HG02610 (cell line): ENCODE measurements at regions not wholly inside any gene's neighbourhood (a gene's known extent, or its start where the extent isn't known, plus 50 kb on each side); places are given as distances from the start of the nearest gene placed in this dataset.
"Not testable (repeated sequence)": the region's sequence is repeated elsewhere in the genome, so short reads cannot be mapped to it uniquely, and the experiment has no call there.

ENCODE experiments used
- ATAC-seq: cut with Tn5 transposase; IDR thresholded peaks from one replicate; pipeline ENCODE4 v1.9.1; 2021; ENCODE audit warnings: mild to moderate bottlenecking, moderate library complexity; ENCODE audit not compliant: unreplicated experiment

GRCh38 chr18:79595876-79596374 lies 83.7 kb upstream of the CTDP1 start:
- ATAC-seq: no peak

- ATAC-seq: no peak
These were observed 83.0 kb upstream of the CTDP1 start for GRCh38 chr18:79596446-79597175.

DNA sequence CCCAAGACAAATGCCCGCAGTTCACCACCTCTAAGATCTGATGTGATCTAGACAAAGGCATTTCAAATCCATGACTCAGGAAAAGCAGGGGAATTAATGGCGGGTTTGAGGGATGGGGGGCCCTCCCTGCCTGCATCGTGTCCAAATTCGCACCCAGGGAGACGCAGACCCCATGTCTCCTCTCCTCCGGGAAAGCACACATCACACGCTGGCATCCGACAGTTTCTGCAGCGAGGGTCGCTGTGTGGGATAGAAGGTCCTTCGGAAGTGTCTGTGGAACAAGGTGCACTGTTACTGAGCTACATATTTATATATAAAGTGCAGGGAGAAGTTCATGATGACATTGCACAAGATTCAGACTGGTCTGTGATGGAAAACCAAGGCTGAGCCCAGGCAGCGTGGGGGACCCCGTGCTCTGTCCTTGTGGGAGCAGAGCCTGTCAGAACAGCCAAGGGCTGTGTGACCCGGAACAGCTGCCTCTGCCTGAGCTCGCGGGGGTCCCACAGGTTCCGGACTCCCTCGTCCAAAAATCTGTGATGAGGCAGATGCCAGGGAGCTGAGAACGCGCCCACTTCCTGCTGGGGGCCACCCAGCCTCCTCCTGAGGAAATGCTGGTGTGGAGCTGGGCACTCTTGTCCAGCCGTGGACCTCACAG lies 82.3 kb upstream of the CTDP1 start:
- no peak for ATAC-seq

DNA sequence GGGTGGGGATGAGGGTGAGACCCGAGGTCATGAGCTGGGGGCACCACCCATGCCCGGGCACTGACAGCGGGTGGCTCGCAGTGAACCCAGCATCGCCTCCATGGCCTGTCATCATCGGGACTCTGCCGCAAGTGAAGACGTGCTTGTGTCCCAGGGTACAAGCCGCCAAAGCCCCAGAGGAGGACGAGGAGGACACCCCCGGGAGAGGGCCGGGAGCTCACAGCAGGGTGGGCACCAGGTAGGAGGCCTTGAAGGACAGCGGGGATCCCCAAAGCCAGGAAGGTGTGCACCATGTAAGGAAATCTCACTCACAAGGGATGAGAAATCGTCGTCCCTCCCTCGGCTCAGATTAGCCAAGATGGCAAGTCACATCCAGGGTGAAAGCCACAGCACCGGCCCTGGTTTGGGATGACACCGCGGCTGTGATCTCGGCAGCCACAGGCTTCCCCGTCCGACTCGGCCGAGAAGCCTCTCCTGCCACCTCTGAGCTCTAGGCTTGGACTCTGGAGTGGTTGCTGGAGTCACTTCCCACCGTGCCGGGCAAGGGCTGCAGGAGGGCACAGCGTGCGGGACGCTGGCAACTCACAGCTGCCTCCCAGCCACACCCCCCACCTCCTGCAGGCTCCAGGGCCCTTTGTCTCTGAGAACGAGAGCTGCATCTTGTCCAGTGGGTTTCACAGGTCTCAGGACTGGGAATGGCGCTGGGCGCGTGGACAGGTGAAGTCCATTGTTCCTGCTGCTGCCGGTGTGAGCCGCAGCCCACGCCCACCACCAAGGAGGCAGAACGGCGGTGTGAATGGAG lies 81.6 kb upstream of the CTDP1 start:
- ATAC-seq: no peak

GRCh38 chr18:79598633-79599175 lies 80.9 kb upstream of the CTDP1 start:
- no peak for ATAC-seq

GRCh38 chr18:79599441-79599931 lies 80.1 kb upstream of the CTDP1 start:
- no peak for ATAC-seq

- no peak for ATAC-seq
These were observed 79.5 kb upstream of the CTDP1 start for GRCh38 chr18:79600141-79600540.

GRCh38 chr18:79600596-79600995 lies 79.0 kb upstream of the CTDP1 start:
- ATAC-seq: no peak

DNA sequence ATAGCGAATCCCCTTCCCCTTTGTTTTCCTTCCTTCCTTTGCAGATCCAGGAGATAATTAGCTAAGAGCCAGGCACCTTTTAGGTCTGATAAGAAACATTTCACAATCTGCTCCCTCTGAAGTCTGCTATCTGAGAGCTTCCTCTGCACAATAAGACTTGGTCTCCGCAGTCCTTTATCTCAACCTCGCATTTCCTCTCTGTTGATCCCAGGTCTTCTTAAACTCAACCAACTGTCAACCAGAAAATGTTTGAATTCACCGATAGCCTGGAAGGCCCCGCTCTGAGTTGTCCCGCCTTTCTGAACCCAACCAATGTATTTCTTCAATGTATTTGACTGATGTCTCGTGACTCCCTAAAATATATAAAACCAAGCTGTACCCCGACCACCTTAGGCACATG lies 78.4 kb upstream of the CTDP1 start:
- no peak for ATAC-seq

GRCh38 chr18:79603321-79604204 lies 76.0 kb upstream of the CTDP1 start:
- no peak for ATAC-seq

- ATAC-seq: no peak
These were observed 75.2 kb upstream of the CTDP1 start for GRCh38 chr18:79604205-79604912.

- no peak for ATAC-seq
These were observed 74.4 kb upstream of the CTDP1 start for GRCh38 chr18:79604913-79605880.

- ATAC-seq: not testable (repeated sequence)
These were observed 73.5 kb upstream of the CTDP1 start for GRCh38 chr18:79606071-79606470.

GRCh38 chr18:79606621-79607331 lies 72.8 kb upstream of the CTDP1 start:
- no peak for ATAC-seq

- ATAC-seq: no peak
These were observed 72.1 kb upstream of the CTDP1 start for GRCh38 chr18:79607361-79607952.

DNA sequence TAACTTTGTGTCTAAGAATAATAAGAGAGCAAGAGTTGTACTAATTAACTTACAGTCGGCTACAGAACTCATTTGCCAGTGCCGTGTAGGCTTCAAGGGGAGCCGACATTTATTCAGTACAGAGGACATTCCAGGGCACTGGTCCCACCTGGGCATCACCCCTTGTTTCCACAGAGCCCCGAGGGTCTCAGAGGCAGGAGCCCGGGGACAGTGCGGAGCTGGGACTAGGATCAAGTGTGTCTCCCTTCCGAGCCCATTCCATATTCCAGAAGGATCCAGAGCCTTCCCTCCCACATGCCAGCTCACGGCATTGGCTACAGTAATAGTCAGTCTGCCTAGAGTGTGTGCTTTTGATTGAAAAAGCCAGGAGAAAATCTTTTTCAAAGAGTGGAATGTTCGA lies 71.5 kb upstream of the CTDP1 start:
- ATAC-seq: no peak

DNA sequence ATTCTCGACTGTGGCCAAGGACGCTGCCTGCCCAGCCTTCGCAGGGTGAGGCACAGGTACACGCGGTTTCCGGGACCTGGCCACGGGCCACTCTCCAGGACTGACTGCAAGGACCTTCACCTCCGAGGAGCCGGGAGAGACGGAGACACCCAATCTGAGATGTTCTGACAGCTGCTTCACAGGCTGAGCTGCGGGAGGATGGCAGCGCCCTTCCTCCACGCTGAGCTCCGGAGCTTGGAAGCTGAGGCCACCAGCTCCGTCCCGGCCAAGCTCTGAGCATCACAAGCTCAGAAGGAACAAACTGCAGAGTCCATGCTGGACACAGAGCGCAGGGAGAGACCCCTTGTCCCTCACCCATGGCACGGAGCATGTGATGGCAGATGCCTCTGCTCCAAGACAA lies 71.1 kb upstream of the CTDP1 start:
- no peak for ATAC-seq
